Stimulated activated effector memory CD8-positive, alpha-beta T cell treated with anti-CD3 and anti-CD28 coated beads, Interleukin-12 subunit alpha, Interleukin-12 subunit beta, amount 100 ng/mL, for 72 hours (primary cell): ENCODE measurements at regions not wholly inside any gene's neighbourhood (a gene's known extent, or its start where the extent isn't known, plus 50 kb on each side); places are given as distances from the start of the nearest gene placed in this dataset.
"Not testable (repeated sequence)": the region's sequence is repeated elsewhere in the genome, so short reads cannot be mapped to it uniquely, and the experiment has no call there.

Source experiments
- ATAC-seq: fragments of 150-1000 bp; cut with Tn5 transposase; 2 replicates; pipeline ENCODE4 v1.10.0; 2021
- DNase-seq, 2 donors: peaks; one replicate each; pipeline ENCODE4 v3.0.0; 2021 to 2022; ENCODE audit warnings: low spot score in 2 of 2
- H3K27ac Mint-ChIP-seq: one replicate; pipeline ENCODE4 v1.8.0; 2022; ENCODE audit warnings: mild to moderate bottlenecking, mixed read lengths
- H3K36me3 Mint-ChIP-seq: one replicate; pipeline ENCODE4 v1.8.0; 2022; ENCODE audit warnings: mild to moderate bottlenecking, mixed read lengths
- H3K4me1 Mint-ChIP-seq: one replicate; pipeline ENCODE4 v1.8.0; 2022; ENCODE audit warnings: mixed read lengths
- H3K4me3 Mint-ChIP-seq: one replicate; pipeline ENCODE4 v1.8.0; 2022; ENCODE audit warnings: mild to moderate bottlenecking, mixed read lengths
- H3K9me3 Mint-ChIP-seq: one replicate; pipeline ENCODE4 v1.8.0; 2022; ENCODE audit warnings: mixed read lengths

- DNase-seq: no peak
- H3K9me3 Mint-ChIP-seq: no peaks in the 10 kb centered on the region
- H3K27ac Mint-ChIP-seq: no peak overlapping the region
These were observed 561.2 kb upstream of the C9orf72 start for GRCh38 chr9:28134446-28134976.

GRCh38 chr9:28135549-28135948, 562.3 kb upstream of the C9orf72 start:
- H3K4me3 Mint-ChIP-seq: no peak overlapping the region
- H3K4me1 Mint-ChIP-seq: no peaks in the 10 kb centered on the region
- DNase-seq: no peak
- no peaks in the 10 kb centered on the region for H3K9me3 Mint-ChIP-seq
- no peaks in the 10 kb centered on the region for H3K36me3 Mint-ChIP-seq
- no peak overlapping the region for H3K27ac Mint-ChIP-seq
- no peak for ATAC-seq

More at GRCh38 chr9:28134446-28134976, 561.2 kb upstream of the C9orf72 start:
- Mint-ChIP-seq H3K36me3 (no peaks in the 10 kb centered on the region), H3K4me1 (no peaks in the 10 kb centered on the region), H3K4me3 (no peak overlapping the region)
- ATAC-seq: no peak

GRCh38 chr9:28136113-28136512, 562.8 kb upstream of the C9orf72 start:
- no peak for DNase-seq
- no peaks in the 10 kb centered on the region for H3K36me3 Mint-ChIP-seq
- ATAC-seq: no peak
- H3K27ac Mint-ChIP-seq: no peak overlapping the region
- no peak overlapping the region for H3K4me3 Mint-ChIP-seq
- H3K9me3 Mint-ChIP-seq: no peaks in the 10 kb centered on the region
- H3K4me1 Mint-ChIP-seq: no peaks in the 10 kb centered on the region

- DNase-seq, H3K4me3 Mint-ChIP-seq, H3K4me1 Mint-ChIP-seq, H3K36me3 Mint-ChIP-seq, H3K27ac Mint-ChIP-seq, H3K9me3 Mint-ChIP-seq, ATAC-seq: not testable (repeated sequence)
These were observed 574.1 kb upstream of the C9orf72 start for GRCh38 chr9:28147430-28147829.

- H3K36me3 Mint-ChIP-seq, H3K27ac Mint-ChIP-seq, H3K4me3 Mint-ChIP-seq, DNase-seq, H3K4me1 Mint-ChIP-seq, H3K9me3 Mint-ChIP-seq, ATAC-seq: not testable (repeated sequence)
These were observed 574.8 kb upstream of the C9orf72 start for GRCh38 chr9:28147923-28148597.

- H3K4me1 Mint-ChIP-seq, ATAC-seq, H3K4me3 Mint-ChIP-seq, DNase-seq, H3K27ac Mint-ChIP-seq, H3K9me3 Mint-ChIP-seq, H3K36me3 Mint-ChIP-seq: not testable (repeated sequence)
These were observed 576.2 kb upstream of the C9orf72 start for GRCh38 chr9:28149361-28150050.

- DNase-seq: no peak
- peaks cover 5% of the 10 kb centered on the region for H3K9me3 Mint-ChIP-seq
- H3K4me1 Mint-ChIP-seq: no peaks in the 10 kb centered on the region
- H3K4me3 Mint-ChIP-seq: no peak overlapping the region
- no peaks in the 10 kb centered on the region for H3K36me3 Mint-ChIP-seq
- no peak overlapping the region for H3K27ac Mint-ChIP-seq
- ATAC-seq: no peak
These were observed 581.8 kb upstream of the C9orf72 start for GRCh38 chr9:28155067-28155466.

- no peak for DNase-seq
- no peak overlapping the region for H3K27ac Mint-ChIP-seq
- H3K9me3 Mint-ChIP-seq: peaks cover 5% of the 10 kb centered on the region
- H3K36me3 Mint-ChIP-seq: no peaks in the 10 kb centered on the region
- no peaks in the 10 kb centered on the region for H3K4me1 Mint-ChIP-seq
- no peak for ATAC-seq
- H3K4me3 Mint-ChIP-seq: no peak overlapping the region
These were observed 582.4 kb upstream of the C9orf72 start for GRCh38 chr9:28155671-28156070.

GRCh38 chr9:28158451-28158850, 585.2 kb upstream of the C9orf72 start:
- Mint-ChIP-seq H3K27ac (no peak overlapping the region), H3K4me1 (no peaks in the 10 kb centered on the region)
- no peak for ATAC-seq

GRCh38 chr9:28163619-28164018, 590.3 kb upstream of the C9orf72 start:
- no peak for DNase-seq
- peaks cover 11% of the 10 kb centered on the region for H3K9me3 Mint-ChIP-seq
- ATAC-seq: no peak
- H3K27ac Mint-ChIP-seq: no peak overlapping the region
- no peaks in the 10 kb centered on the region for H3K4me1 Mint-ChIP-seq
- H3K36me3 Mint-ChIP-seq: no peaks in the 10 kb centered on the region
- H3K4me3 Mint-ChIP-seq: no peak overlapping the region

More at GRCh38 chr9:28158451-28158850, 585.2 kb upstream of the C9orf72 start:
- Mint-ChIP-seq H3K36me3 (no peaks in the 10 kb centered on the region), H3K4me3 (no peak overlapping the region), H3K9me3 (peaks cover 10% of the 10 kb centered on the region)
- no peak for DNase-seq

- no peak for DNase-seq
- no peak overlapping the region for H3K27ac Mint-ChIP-seq
- no peak for ATAC-seq
These were observed 592.9 kb upstream of the C9orf72 start for GRCh38 chr9:28166179-28166578.

GRCh38 chr9:28177142-28177541, 603.9 kb upstream of the C9orf72 start:
- Mint-ChIP-seq H3K9me3 (peaks cover 13% of the 10 kb centered on the region), H3K27ac (no peak overlapping the region), H3K4me1 (no peaks in the 10 kb centered on the region), H3K36me3 (no peaks in the 10 kb centered on the region), H3K4me3 (no peak overlapping the region)
- DNase-seq (no peak), ATAC-seq (no peak)

More at GRCh38 chr9:28166179-28166578, 592.9 kb upstream of the C9orf72 start:
- H3K4me1 Mint-ChIP-seq: no peaks in the 10 kb centered on the region
- H3K36me3 Mint-ChIP-seq: no peaks in the 10 kb centered on the region
- no peak overlapping the region for H3K4me3 Mint-ChIP-seq
- peaks cover 11% of the 10 kb centered on the region for H3K9me3 Mint-ChIP-seq

- Mint-ChIP-seq H3K36me3 (no peaks in the 10 kb centered on the region), H3K4me1 (no peaks in the 10 kb centered on the region), H3K9me3 (peaks cover 10% of the 10 kb centered on the region), H3K4me3 (no peak overlapping the region), H3K27ac (no peak overlapping the region)
- ATAC-seq (no peak), DNase-seq (no peak)
These were observed 604.6 kb upstream of the C9orf72 start for GRCh38 chr9:28177925-28178324.

- Mint-ChIP-seq H3K9me3 (peaks cover 10% of the 10 kb centered on the region), H3K36me3 (no peaks in the 10 kb centered on the region), H3K27ac (no peak overlapping the region), H3K4me1 (no peaks in the 10 kb centered on the region), H3K4me3 (no peak overlapping the region)
- ATAC-seq (no peak), DNase-seq (no peak)
These were observed 606.6 kb upstream of the C9orf72 start for GRCh38 chr9:28179893-28180292.

GRCh38 chr9:28190981-28191380, 617.7 kb upstream of the C9orf72 start:
- DNase-seq: no peak
- ATAC-seq: no peak
- H3K36me3 Mint-ChIP-seq: no peaks in the 10 kb centered on the region
- H3K4me3 Mint-ChIP-seq: no peak overlapping the region
- H3K27ac Mint-ChIP-seq: no peak overlapping the region
- H3K4me1 Mint-ChIP-seq: no peaks in the 10 kb centered on the region
- peaks cover 17% of the 10 kb centered on the region for H3K9me3 Mint-ChIP-seq

- Mint-ChIP-seq H3K9me3 (peaks cover 10% of the 10 kb centered on the region), H3K27ac (no peak overlapping the region), H3K4me3 (no peak overlapping the region), H3K36me3 (no peaks in the 10 kb centered on the region), H3K4me1 (no peaks in the 10 kb centered on the region)
- no peak for ATAC-seq
- no peak for DNase-seq
These were observed 624.4 kb upstream of the C9orf72 start for GRCh38 chr9:28197653-28198052.
